ENCODE measurements at regions not wholly inside any gene's neighbourhood (a gene's known extent, or its start where the extent isn't known, plus 50 kb on each side); places are given as distances from the start of the nearest gene placed in this dataset.

DNA sequence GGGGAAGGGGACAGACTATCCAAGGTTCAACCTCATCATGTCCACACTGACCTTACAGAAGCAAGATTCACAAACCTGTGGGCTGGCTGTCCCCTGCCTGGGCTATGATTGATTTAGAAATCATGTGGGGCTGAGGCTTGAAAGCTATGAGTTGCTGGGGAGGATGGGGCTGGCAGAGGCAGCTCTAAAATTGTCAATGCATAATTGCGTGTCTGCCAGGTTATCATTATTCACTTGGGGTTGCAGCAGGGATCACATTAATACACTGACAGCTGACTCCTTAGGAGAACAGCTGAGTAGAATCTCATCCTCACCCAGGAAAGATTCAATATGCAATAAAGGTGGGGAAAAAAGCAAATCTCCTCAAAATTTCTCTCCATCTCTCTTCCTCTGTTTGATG, 866.3 kb downstream of the CCSER2 start:
- WGBS (ENCODE audit: extremely low coverage, insufficient read length, low lambda C conversion rate), result no CpG with 5 or more reads among the region's 1 CpG
- Mint-ChIP-seq H3K27ac (no peak overlapping the region), H3K27me3 (ENCODE audit: low read depth) (no peaks in the 10 kb centered on the region), H3K4me3 (no peak overlapping the region), H3K36me3 (ENCODE audit: insufficient read depth in 1 of 3, low read depth in 3 of 3) (no peaks in the 10 kb centered on the region; a peak in 2 of 7 replicates), H3K9me3 (no peaks in the 10 kb centered on the region; a peak in 1 of 5 replicates), H3K4me1 (no peaks in the 10 kb centered on the region)
- no peak overlapping the region for H2BK12ac ChIP-seq (ENCODE audit: insufficient read length, low read depth, low read length)
- no peak overlapping the region for H3K27ac ChIP-seq (ENCODE audit: insufficient read length, low read depth, low read length)
- H3K9ac ChIP-seq (ENCODE audit: extremely low read depth, insufficient read length, low read length), result no peak overlapping the region
- no peaks in the 10 kb centered on the region for H3K9me3 ChIP-seq (ENCODE audit: control insufficient read depth, low read depth, low read length)
- DNase-seq, result no peak
- no peaks in the 10 kb centered on the region for H3K23me2 ChIP-seq (ENCODE audit: insufficient read length, low read depth, low read length, poor library complexity, severe bottlenecking)
- no peak overlapping the region for H3K56ac ChIP-seq (ENCODE audit: insufficient read length, low read depth, low read length)
- no peaks in the 10 kb centered on the region for H3K79me2 ChIP-seq (ENCODE audit: insufficient read depth, low read length)
- no peak overlapping the region for H3K23ac ChIP-seq (ENCODE audit: insufficient read length, low read depth, low read length)
- no peaks in the 10 kb centered on the region for H3K27me3 ChIP-seq (ENCODE audit: insufficient read depth, low read length)
- H4K8ac ChIP-seq (replicated peaks; ENCODE audit: insufficient read length, low read depth, low read length), result no peak overlapping the region
- H3T11ph ChIP-seq (ENCODE audit: low read length), result no peak overlapping the region
- TF ChIP-seq, protein P1, sequence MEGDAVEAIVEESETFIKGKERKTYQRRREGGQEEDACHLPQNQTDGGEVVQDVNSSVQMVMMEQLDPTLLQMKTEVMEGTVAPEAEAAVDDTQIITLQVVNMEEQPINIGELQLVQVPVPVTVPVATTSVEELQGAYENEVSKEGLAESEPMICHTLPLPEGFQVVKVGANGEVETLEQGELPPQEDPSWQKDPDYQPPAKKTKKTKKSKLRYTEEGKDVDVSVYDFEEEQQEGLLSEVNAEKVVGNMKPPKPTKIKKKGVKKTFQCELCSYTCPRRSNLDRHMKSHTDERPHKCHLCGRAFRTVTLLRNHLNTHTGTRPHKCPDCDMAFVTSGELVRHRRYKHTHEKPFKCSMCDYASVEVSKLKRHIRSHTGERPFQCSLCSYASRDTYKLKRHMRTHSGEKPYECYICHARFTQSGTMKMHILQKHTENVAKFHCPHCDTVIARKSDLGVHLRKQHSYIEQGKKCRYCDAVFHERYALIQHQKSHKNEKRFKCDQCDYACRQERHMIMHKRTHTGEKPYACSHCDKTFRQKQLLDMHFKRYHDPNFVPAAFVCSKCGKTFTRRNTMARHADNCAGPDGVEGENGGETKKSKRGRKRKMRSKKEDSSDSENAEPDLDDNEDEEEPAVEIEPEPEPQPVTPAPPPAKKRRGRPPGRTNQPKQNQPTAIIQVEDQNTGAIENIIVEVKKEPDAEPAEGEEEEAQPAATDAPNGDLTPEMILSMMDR (conservative IDR thresholded peaks at IDR 0.05), result no peak
- no peaks in the 10 kb centered on the region for H4K20me1 ChIP-seq (ENCODE audit: control insufficient read depth, insufficient read depth, insufficient read length)
- no peaks in the 10 kb centered on the region for H3K4me1 ChIP-seq (ENCODE audit: insufficient read depth, low read length)
- H3K79me1 ChIP-seq (ENCODE audit: insufficient read depth, low read depth, low read length, poor library complexity, severe bottlenecking), result no peaks in the 10 kb centered on the region
- H3K4ac ChIP-seq (ENCODE audit: low read depth, low read length), result no peak overlapping the region
- H2BK20ac ChIP-seq (ENCODE audit: low read depth, low read length, poor library complexity, severe bottlenecking), result no peak overlapping the region
- H3K14ac ChIP-seq (ENCODE audit: insufficient read depth, low read length), result no peak overlapping the region
- no peak overlapping the region for H3K4me2 ChIP-seq (ENCODE audit: insufficient read depth, insufficient read length, low read length)
- no peak overlapping the region for H2BK5ac ChIP-seq (ENCODE audit: insufficient read length, low read length)
- H2BK15ac ChIP-seq (ENCODE audit: low read depth, low read length), result no peak overlapping the region
- no peak overlapping the region for H4K91ac ChIP-seq (ENCODE audit: insufficient read length, low read depth, low read length)
- no peak overlapping the region for H4K5ac ChIP-seq (ENCODE audit: insufficient read length, low read depth, low read length)
- no peak overlapping the region for H3K18ac ChIP-seq (ENCODE audit: insufficient read length, low read depth, low read length)
- no peak overlapping the region for H2AFZ ChIP-seq (ENCODE audit: low read length)
- H2BK120ac ChIP-seq (ENCODE audit: low read depth, low read length, poor library complexity, severe bottlenecking), result no peak overlapping the region
- H2AK5ac ChIP-seq (ENCODE audit: insufficient read length, low read length), result no peak overlapping the region

Data from H9 (cell line).